ENCODE measurements at regions not wholly inside any gene's neighbourhood (a gene's known extent, or its start where the extent isn't known, plus 50 kb on each side); places are given as distances from the start of the nearest gene placed in this dataset.

DNA sequence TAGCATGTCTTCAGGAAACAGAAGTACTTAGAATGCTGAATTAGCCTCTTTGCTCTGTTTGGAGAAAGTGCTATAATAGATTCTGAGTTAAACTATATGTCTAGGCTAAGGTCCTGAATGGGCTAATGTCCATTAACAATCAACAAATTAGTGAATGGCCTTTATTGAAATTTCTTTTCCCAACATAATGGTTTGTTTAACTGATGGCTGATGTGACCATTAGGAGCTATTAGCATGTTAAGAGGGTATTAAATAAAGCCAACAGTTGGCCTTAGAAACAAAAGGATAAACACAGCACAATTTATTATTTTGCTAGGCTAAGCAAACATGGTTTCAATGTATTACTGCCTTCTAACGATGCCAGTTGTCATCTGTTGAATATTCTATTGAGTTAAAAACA, 234.3 kb upstream of the HS3ST5 start:
- DNase-seq (ENCODE audit: low read depth) = no peak
- TF ChIP-seq, protein P1, sequence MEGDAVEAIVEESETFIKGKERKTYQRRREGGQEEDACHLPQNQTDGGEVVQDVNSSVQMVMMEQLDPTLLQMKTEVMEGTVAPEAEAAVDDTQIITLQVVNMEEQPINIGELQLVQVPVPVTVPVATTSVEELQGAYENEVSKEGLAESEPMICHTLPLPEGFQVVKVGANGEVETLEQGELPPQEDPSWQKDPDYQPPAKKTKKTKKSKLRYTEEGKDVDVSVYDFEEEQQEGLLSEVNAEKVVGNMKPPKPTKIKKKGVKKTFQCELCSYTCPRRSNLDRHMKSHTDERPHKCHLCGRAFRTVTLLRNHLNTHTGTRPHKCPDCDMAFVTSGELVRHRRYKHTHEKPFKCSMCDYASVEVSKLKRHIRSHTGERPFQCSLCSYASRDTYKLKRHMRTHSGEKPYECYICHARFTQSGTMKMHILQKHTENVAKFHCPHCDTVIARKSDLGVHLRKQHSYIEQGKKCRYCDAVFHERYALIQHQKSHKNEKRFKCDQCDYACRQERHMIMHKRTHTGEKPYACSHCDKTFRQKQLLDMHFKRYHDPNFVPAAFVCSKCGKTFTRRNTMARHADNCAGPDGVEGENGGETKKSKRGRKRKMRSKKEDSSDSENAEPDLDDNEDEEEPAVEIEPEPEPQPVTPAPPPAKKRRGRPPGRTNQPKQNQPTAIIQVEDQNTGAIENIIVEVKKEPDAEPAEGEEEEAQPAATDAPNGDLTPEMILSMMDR (conservative IDR thresholded peaks at IDR 0.05; ENCODE audit: low read length) = no peak
- no peak overlapping the region for H3K4me3 ChIP-seq (ENCODE audit: low read length)

DNA sequence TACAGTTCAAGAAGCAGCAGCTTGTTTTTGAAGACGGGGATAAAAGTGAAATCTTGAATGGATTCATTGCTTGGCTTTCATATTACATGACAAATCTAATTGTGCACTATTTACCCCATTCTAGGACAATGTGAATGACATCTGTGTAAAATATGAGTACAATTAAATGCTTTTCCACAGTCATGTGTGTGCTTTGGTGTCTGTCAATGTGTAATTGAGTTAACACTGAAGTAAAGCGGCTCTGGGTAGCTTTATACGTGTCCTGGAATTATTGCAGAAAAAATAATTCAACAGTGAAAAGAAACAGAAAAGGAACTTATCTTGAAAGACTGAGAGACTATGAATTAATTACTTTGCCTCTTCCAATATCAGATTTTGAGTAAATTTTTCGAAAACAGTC, 233.5 kb upstream of the HS3ST5 start:
- no peak overlapping the region for H3K4me3 ChIP-seq (ENCODE audit: low read length)
- TF ChIP-seq, protein P1 (conservative IDR thresholded peaks at IDR 0.05; ENCODE audit: low read length) = no peak
- no peak for DNase-seq (ENCODE audit: low read depth)

DNA sequence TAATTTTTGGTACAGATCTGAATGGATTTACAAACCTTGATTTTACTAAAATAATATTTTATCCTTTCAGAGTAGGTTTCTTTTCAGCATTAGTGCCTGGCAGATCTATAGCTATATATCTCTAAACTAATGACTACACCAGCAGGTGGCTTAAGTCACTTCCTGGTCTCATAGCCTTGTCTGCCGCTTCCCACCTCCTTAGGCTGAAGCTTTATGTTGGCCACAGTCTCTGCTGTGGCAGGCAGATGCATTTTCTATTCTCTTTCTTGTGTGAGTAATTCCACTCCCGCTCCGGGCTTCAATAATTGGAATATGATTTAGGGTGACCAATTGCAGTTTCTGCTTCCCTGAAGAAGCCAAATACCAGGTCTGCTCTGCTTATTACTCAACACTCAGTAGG, 226.8 kb upstream of the HS3ST5 start:
- TF ChIP-seq, protein P1 (conservative IDR thresholded peaks at IDR 0.05; ENCODE audit: low read length) = no peak
- DNase-seq (ENCODE audit: low read depth) = no peak
- no peak overlapping the region for H3K4me3 ChIP-seq (ENCODE audit: low read length)

DNA sequence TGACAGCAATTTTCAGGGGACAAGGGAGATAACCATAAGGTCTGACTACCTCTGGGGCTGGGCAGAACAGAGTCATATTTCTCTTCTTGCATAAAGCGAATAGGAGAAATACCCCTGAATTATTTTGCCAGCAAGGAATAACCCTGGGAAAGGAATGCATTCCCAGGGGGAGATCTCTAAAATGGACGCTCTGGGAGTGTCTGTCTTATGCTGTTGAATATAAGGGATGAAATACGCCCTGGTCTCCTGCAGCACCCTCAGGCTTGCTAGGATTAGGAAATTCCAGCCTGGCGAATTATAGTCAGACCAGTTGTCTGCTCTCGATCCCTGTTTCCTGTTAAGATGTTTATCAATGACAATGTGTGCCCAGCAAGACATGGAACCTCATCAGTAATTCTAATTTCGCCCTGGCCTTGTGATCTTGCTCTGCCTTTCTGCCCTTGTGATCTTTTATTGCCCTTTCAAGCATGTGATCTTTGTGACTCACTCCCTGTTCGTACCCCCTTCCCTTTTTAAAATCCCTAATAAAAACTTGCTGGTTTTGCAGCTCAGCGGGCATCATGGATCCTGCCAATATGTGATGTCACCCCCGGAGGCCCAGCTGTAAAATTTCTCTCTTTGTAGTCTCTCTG, 221.6 kb upstream of the HS3ST5 start:
- H3K4me3 ChIP-seq (ENCODE audit: low read length) = no peak overlapping the region
- no peak for DNase-seq (ENCODE audit: low read depth)
- TF ChIP-seq, protein P1 (conservative IDR thresholded peaks at IDR 0.05; ENCODE audit: low read length) = no peak

DNA sequence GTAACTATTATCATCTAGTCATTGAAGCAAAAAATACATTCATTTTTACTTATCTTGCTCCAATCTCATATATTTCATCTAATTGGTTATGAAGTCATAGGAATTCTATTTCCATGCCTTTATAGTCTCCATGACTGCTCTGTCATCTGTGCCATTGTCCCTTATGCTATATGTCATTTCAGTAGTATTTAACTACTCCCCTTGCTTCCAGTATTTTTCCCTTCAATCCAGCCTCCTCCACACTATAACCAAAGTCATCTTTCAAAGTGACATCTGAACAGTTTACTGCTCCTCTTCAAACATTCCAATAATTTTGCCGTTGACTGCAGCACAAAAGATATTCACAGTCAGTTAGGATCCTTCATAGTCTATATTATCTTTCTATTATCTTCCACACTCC, 216.6 kb upstream of the HS3ST5 start:
- DNase-seq (ENCODE audit: low read depth) = no peak
- no peak overlapping the region for H3K4me3 ChIP-seq (ENCODE audit: low read length)
- TF ChIP-seq, protein P1 (conservative IDR thresholded peaks at IDR 0.05; ENCODE audit: low read length) = no peak

DNA sequence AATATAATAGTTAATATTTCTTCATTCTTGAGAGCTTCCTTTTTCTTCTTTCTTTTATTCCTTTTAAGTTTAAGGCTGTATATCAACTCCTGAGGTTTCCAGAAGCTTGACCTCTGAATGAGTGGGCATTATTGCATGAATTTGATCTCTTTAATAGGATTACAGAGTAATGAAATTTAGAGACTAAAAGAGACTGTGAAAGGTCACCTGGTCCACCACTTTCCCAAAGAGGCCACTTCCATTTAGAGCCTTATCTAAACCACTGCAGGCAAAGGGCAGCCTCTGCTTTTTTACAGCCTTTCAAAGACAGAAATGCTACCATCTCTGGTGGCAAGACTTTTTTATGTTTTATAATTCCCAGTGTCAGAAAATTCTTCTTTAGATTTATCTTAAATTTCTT, 215.3 kb upstream of the HS3ST5 start:
- H3K4me3 ChIP-seq (ENCODE audit: low read length) = no peak overlapping the region
- DNase-seq (ENCODE audit: low read depth) = no peak
- TF ChIP-seq, protein P1 (conservative IDR thresholded peaks at IDR 0.05; ENCODE audit: low read length) = no peak

DNA sequence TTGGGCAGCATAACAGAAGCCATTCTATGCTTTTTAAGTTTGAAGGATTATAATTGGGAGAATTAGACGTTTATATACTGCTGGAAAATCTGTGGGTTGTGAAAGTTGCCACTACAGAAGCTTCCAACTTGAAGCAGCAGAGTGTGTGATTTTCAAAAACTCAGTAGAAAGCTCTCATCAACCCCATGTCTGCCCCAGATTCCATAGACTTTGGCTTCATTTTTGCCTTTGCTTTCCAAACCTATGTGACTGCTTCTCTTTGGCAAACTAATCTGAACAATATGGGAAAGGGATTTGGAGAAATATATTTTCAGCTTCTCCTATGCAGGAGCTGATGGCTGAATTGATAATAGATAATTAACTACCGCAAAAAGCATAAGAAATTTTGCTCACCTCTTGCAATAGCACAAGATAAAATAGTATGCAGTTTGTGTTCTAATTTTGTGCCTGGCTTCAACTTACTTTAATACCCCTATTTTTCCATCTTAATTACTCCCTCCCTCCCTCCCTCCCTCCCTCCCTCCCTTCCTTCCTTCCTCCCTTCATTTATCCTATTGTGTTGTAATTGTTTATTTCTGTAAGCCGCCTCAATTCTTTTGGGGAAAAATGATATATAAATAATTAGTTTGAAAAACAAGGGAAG, 214.1 kb upstream of the HS3ST5 start:
- TF ChIP-seq, protein P1 (conservative IDR thresholded peaks at IDR 0.05; ENCODE audit: low read length) = no peak
- no peak for DNase-seq (ENCODE audit: low read depth)
- H3K4me3 ChIP-seq (ENCODE audit: low read length) = no peak overlapping the region
